GM12878 (cell line): ENCODE measurements at regions not wholly inside any gene's neighbourhood (a gene's known extent, or its start where the extent isn't known, plus 50 kb on each side); places are given as distances from the start of the nearest gene placed in this dataset.

ENCODE experiments used
- BCL3 ChIP-seq: IDR thresholded peaks from 2 replicates; pipeline ENCODE4 v1.6.1; 2011; ENCODE audit warnings: borderline replicate concordance, low read depth, mild to moderate bottlenecking, moderate library complexity, low read length; ENCODE audit not compliant: insufficient read depth, poor library complexity, severe bottlenecking
- BMI1 ChIP-seq: fragments of 450-650 bp; IDR thresholded peaks from 2 replicates; pipeline ENCODE4 v1.6.1; 2016; ENCODE audit warnings: mild to moderate bottlenecking, moderate library complexity, borderline replicate concordance
- CTCF ChIP-seq, 3 experiments: IDR thresholded peaks in 2 of 3; conservative IDR thresholded peaks in 1 of 3; 2 replicates each; pipeline ENCODE4 v1.5.1; 2011; ENCODE audit warnings: low read depth in 3 of 3, low read length in 3 of 3, mild to moderate bottlenecking in 3 of 3, control low read depth in 2 of 3, moderate library complexity in 2 of 3, inconsistent platforms in 1 of 3, mixed read lengths in 1 of 3; ENCODE audit not compliant: control insufficient read depth in 2 of 3, insufficient read depth in 1 of 3; ENCODE audit errors: extremely low read depth in 1 of 3
- GATAD2B ChIP-seq: fragments of 450-650 bp; conservative IDR thresholded peaks from 2 replicates; pipeline ENCODE4 v1.6.1; 2017; ENCODE audit warnings: low read depth, mild to moderate bottlenecking, moderate library complexity
- KLF5 ChIP-seq: fragments of 450-650 bp; IDR thresholded peaks from 2 replicates; pipeline ENCODE4 v1.6.1; 2014; ENCODE audit warnings: mild to moderate bottlenecking; ENCODE audit not compliant: partially characterized antibody
- NFYA ChIP-seq: IDR thresholded peaks from 2 replicates; pipeline ENCODE4 v1.6.1; 2011; ENCODE audit warnings: low read depth, mild to moderate bottlenecking, low read length, improper control_type of control experiment, borderline replicate concordance
- NR2C1 ChIP-seq: fragments of 450-650 bp; IDR thresholded peaks from 2 replicates; pipeline ENCODE4 v1.6.1; 2017; ENCODE audit warnings: antibody characterized with exemption, mild to moderate bottlenecking, moderate library complexity
- PML ChIP-seq: IDR thresholded peaks from 2 replicates; pipeline ENCODE4 v1.6.1; 2012; ENCODE audit warnings: low read length, inconsistent platforms
- RUNX3 ChIP-seq: IDR thresholded peaks from 2 replicates; pipeline ENCODE4 v1.6.1; 2012; ENCODE audit warnings: low read length, inconsistent platforms
- SMAD5 ChIP-seq: IDR thresholded peaks from 2 replicates; pipeline ENCODE4 v1.6.1; 2016; ENCODE audit warnings: antibody characterized with exemption, low read depth
- STAT3 ChIP-seq: IDR thresholded peaks from 2 replicates; pipeline ENCODE4 v1.6.1; 2011; ENCODE audit warnings: low read depth, low read length, improper control_type of control experiment
- TCF3 ChIP-seq: IDR thresholded peaks from 2 replicates; pipeline ENCODE4 v1.6.1; 2012; ENCODE audit warnings: low read depth, mild to moderate bottlenecking, low read length, borderline replicate concordance; ENCODE audit not compliant: insufficient read depth
- ZBED1 ChIP-seq: IDR thresholded peaks from 2 replicates; pipeline ENCODE4 v1.6.1; 2016; ENCODE audit warnings: borderline replicate concordance
- ZNF217 ChIP-seq: fragments of 450-650 bp; IDR thresholded peaks from 2 replicates; pipeline ENCODE4 v1.6.1; 2017; ENCODE audit warnings: antibody characterized with exemption, mild to moderate bottlenecking
- ZNF24 ChIP-seq: fragments of 450-650 bp; IDR thresholded peaks from 2 replicates; pipeline ENCODE4 v1.6.1; 2017; ENCODE audit warnings: antibody characterized with exemption, mild to moderate bottlenecking
- ZNF622 ChIP-seq: fragments of 450-650 bp; IDR thresholded peaks from 2 replicates; pipeline ENCODE4 v1.6.1; 2017; ENCODE audit warnings: mild to moderate bottlenecking, inconsistent platforms
- TF ChIP-seq, protein P1 (sequence below): fragments of 450-650 bp; IDR thresholded peaks from 2 replicates; pipeline ENCODE4 v1.6.1; 2018; ENCODE audit warnings: borderline replicate concordance, mild to moderate bottlenecking; ENCODE audit not compliant: partially characterized antibody
- TF ChIP-seq, protein P2 (sequence below): IDR thresholded peaks from 2 replicates; pipeline ENCODE4 v1.6.1; 2012; ENCODE audit warnings: low read depth, low read length, improper control_type of control experiment
- TF ChIP-seq, protein P3 (sequence below): fragments of 450-650 bp; IDR thresholded peaks from 2 replicates; pipeline ENCODE4 v1.6.1; 2017; ENCODE audit warnings: mild to moderate bottlenecking, moderate library complexity

DNA sequence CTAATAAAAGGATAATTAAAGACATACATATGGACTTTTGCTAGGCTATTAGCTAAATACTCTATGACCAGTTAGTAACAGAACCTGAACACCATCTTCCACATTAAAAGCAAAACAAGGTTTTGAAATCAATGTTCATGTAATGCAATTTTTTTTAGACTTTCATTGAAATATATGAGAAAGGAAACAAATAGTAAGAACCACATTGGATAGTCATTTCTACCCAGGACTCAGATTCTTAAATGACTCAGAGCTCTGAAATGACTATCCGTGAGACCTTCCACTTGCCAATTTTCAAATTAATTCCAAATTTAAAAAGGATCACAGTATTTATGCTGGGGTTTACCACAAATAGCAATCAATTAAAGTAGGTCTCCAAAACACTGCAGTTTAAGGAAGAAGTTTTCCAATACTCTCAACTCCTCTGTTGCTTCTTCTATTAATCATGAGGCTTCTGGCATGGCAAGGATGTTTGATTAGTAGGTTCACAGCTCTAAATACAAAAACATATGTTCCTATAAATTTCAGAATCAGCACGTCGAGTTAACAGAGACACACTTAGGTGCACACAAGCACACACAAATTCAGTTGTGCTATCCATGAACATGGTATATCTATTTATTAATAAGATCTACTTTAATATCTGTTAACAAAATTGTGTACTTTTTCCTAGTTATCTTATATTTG is 841.0 kb downstream of the RNF144A start (continued):
- TF ChIP-seq STAT3 (no peak), KLF5 (no peak), RUNX3 (peak; percentile 95), ZNF217 (peak; percentile 67; the same call in 1 of the 2 replicates), CTCF (IDR thresholded peaks at IDR 0.05 in 2 of 3, conservative IDR thresholded peaks at IDR 0.05 in 1 of 3; ENCODE audit: control insufficient read depth in 2 of 3, extremely low read depth in 1 of 3, insufficient read depth in 1 of 3, low read depth in 3 of 3, low read length in 3 of 3) (no peak), ZNF622 (no peak), GATAD2B (0 out of 2 replicates have a peak, but pooled peaks have one; percentile 24), PML (peak; percentile 42; the same call in 1 of the 2 replicates), TCF3 (0 out of 2 replicates have a peak, but pooled peaks have one; percentile 33), ZBED1 (peak; percentile 78; the same call in 1 of the 2 replicates), SMAD5 (no peak), BMI1 (no peak), BCL3 (peak; percentile 38), NR2C1 (no peak), ZNF24 (peak; percentile 66; the same call in 1 of the 2 replicates), NFYA (no peak)
- TF ChIP-seq, protein P1, sequence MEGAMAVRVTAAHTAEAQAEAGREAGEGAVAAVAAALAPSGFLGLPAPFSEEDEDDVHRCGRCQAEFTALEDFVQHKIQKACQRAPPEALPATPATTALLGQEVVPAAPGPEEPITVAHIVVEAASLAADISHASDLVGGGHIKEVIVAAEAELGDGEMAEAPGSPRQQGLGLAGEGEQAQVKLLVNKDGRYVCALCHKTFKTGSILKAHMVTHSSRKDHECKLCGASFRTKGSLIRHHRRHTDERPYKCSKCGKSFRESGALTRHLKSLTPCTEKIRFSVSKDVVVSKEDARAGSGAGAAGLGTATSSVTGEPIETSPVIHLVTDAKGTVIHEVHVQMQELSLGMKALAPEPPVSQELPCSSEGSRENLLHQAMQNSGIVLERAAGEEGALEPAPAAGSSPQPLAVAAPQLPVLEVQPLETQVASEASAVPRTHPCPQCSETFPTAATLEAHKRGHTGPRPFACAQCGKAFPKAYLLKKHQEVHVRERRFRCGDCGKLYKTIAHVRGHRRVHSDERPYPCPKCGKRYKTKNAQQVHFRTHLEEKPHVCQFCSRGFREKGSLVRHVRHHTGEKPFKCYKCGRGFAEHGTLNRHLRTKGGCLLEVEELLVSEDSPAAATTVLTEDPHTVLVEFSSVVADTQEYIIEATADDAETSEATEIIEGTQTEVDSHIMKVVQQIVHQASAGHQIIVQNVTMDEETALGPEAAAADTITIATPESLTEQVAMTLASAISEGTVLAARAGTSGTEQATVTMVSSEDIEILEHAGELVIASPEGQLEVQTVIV, result no peak
- TF ChIP-seq, protein P2, sequence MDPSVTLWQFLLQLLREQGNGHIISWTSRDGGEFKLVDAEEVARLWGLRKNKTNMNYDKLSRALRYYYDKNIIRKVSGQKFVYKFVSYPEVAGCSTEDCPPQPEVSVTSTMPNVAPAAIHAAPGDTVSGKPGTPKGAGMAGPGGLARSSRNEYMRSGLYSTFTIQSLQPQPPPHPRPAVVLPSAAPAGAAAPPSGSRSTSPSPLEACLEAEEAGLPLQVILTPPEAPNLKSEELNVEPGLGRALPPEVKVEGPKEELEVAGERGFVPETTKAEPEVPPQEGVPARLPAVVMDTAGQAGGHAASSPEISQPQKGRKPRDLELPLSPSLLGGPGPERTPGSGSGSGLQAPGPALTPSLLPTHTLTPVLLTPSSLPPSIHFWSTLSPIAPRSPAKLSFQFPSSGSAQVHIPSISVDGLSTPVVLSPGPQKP, result no peak
- TF ChIP-seq, protein P3, sequence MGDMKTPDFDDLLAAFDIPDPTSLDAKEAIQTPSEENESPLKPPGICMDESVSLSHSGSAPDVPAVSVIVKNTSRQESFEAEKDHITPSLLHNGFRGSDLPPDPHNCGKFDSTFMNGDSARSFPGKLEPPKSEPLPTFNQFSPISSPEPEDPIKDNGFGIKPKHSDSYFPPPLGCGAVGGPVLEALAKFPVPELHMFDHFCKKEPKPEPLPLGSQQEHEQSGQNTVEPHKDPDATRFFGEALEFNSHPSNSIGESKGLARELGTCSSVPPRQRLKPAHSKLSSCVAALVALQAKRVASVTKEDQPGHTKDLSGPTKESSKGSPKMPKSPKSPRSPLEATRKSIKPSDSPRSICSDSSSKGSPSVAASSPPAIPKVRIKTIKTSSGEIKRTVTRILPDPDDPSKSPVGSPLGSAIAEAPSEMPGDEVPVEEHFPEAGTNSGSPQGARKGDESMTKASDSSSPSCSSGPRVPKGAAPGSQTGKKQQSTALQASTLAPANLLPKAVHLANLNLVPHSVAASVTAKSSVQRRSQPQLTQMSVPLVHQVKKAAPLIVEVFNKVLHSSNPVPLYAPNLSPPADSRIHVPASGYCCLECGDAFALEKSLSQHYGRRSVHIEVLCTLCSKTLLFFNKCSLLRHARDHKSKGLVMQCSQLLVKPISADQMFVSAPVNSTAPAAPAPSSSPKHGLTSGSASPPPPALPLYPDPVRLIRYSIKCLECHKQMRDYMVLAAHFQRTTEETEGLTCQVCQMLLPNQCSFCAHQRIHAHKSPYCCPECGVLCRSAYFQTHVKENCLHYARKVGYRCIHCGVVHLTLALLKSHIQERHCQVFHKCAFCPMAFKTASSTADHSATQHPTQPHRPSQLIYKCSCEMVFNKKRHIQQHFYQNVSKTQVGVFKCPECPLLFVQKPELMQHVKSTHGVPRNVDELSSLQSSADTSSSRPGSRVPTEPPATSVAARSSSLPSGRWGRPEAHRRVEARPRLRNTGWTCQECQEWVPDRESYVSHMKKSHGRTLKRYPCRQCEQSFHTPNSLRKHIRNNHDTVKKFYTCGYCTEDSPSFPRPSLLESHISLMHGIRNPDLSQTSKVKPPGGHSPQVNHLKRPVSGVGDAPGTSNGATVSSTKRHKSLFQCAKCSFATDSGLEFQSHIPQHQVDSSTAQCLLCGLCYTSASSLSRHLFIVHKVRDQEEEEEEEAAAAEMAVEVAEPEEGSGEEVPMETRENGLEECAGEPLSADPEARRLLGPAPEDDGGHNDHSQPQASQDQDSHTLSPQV, result no peak
